HEK293T (cell line): ENCODE measurements at regions not wholly inside any gene's neighbourhood (a gene's known extent, or its start where the extent isn't known, plus 50 kb on each side); places are given as distances from the start of the nearest gene placed in this dataset.
"Not testable (repeated sequence)": the region's sequence is repeated elsewhere in the genome, so short reads cannot be mapped to it uniquely, and the experiment has no call there.

Experiments used
- CTCF ChIA-PET: fragments of 350-600 bp; formaldehyde crosslinking; extraction: SDS; loops from one replicate; lab custom pipeline; 2021; ENCODE audit warnings: antibody characterized with exemption, inconsistent platforms; lab: Yijun Ruan, JAX
- POLR2A ChIA-PET: fragments of 350-600 bp; formaldehyde crosslinking; extraction: SDS; loops from one replicate; lab custom pipeline; 2020; ENCODE audit warnings: antibody characterized with exemption, inconsistent platforms; lab: Yijun Ruan, JAX
- DNase-seq: peaks from one replicate; pipeline ENCODE4 v3.0.0; 2012; ENCODE audit warnings: mixed read lengths; ENCODE audit errors: extremely low spot score
- ARNT ChIP-seq: fragments of 450-650 bp; IDR thresholded peaks from 2 replicates; pipeline ENCODE4 v1.6.1; 2017; ENCODE audit warnings: mild to moderate bottlenecking
- BHLHE40 ChIP-seq: fragments of 450-650 bp; IDR thresholded peaks from 2 replicates; pipeline ENCODE4 v1.6.1; 2016; ENCODE audit warnings: mild to moderate bottlenecking, moderate library complexity, borderline replicate concordance
- CTBP1 ChIP-seq: fragments of 450-650 bp; IDR thresholded peaks from 2 replicates; pipeline ENCODE4 v1.6.1; 2016; ENCODE audit warnings: borderline replicate concordance
- ELF4 ChIP-seq: fragments of 450-650 bp; IDR thresholded peaks from 2 replicates; pipeline ENCODE4 v1.6.1; 2017; ENCODE audit warnings: antibody characterized with exemption
- FOXA1 ChIP-seq: fragments of 450-650 bp; IDR thresholded peaks from 2 replicates; pipeline ENCODE4 v1.6.1; 2016; ENCODE audit warnings: mild to moderate bottlenecking
- FOXK2 ChIP-seq: fragments of 450-650 bp; IDR thresholded peaks from 2 replicates; pipeline ENCODE4 v1.6.1; 2016; ENCODE audit warnings: mild to moderate bottlenecking
- FOXM1 ChIP-seq: fragments of 450-650 bp; IDR thresholded peaks from 2 replicates; pipeline ENCODE4 v1.6.1; 2017; ENCODE audit warnings: mild to moderate bottlenecking, borderline replicate concordance
- HDGF ChIP-seq: fragments of 450-650 bp; IDR thresholded peaks from 2 replicates; pipeline ENCODE4 v1.6.1; 2017; ENCODE audit warnings: antibody characterized with exemption, borderline replicate concordance
- L3MBTL2 ChIP-seq: fragments of 450-650 bp; conservative IDR thresholded peaks from 2 replicates; pipeline ENCODE4 v1.6.1; 2016; ENCODE audit warnings: mild to moderate bottlenecking
- LEF1 ChIP-seq: fragments of 450-650 bp; IDR thresholded peaks from 2 replicates; pipeline ENCODE4 v1.6.1; 2017; ENCODE audit warnings: mild to moderate bottlenecking, borderline replicate concordance
- NFRKB ChIP-seq: fragments of 450-650 bp; IDR thresholded peaks from 2 replicates; pipeline ENCODE4 v1.6.1; 2016; ENCODE audit warnings: mild to moderate bottlenecking, moderate library complexity
- PKNOX1 ChIP-seq: fragments of 450-650 bp; IDR thresholded peaks from 2 replicates; pipeline ENCODE4 v1.6.1; 2016
- SP1 ChIP-seq: fragments of 450-650 bp; IDR thresholded peaks from 2 replicates; pipeline ENCODE4 v1.6.1; 2017
- SUZ12 ChIP-seq: fragments of 450-650 bp; IDR thresholded peaks from 2 replicates; pipeline ENCODE4 v1.6.1; 2016; ENCODE audit warnings: mild to moderate bottlenecking
- TARDBP ChIP-seq: fragments of 450-650 bp; IDR thresholded peaks from 2 replicates; pipeline ENCODE4 v1.6.1; 2016
- ZNF384 ChIP-seq: fragments of 450-650 bp; IDR thresholded peaks from 2 replicates; pipeline ENCODE4 v1.6.1; 2016

- ChIA-PET POLR2A (no interaction called here), CTCF (no interaction called here)
- no peak for DNase-seq
- TF ChIP-seq SP1 (no peak), FOXK2 (no peak), FOXM1 (no peak), L3MBTL2 (no peak), PKNOX1 (no peak), CTBP1 (no peak), ZNF384 (no peak), FOXA1 (no peak), NFRKB (no peak), BHLHE40 (no peak), ELF4 (no peak)
Measured at GRCh38 chr3:139136469-139137202, 91.9 kb upstream of the PRR23C start.

- DNase-seq = no peak
- ChIA-PET POLR2A (no interaction called here), CTCF (no interaction called here)
- TF ChIP-seq CTBP1 (no peak), NFRKB (no peak), L3MBTL2 (no peak), FOXK2 (no peak), SUZ12 (no peak), FOXM1 (no peak), ZNF384 (no peak), PKNOX1 (no peak), FOXA1 (no peak), BHLHE40 (no peak), TARDBP (no peak), ELF4 (no peak), SP1 (no peak), LEF1 (no peak), HDGF (no peak), ARNT (no peak)
Measured at GRCh38 chr3:139140553-139140952, 95.9 kb upstream of the PRR23C start.

- POLR2A ChIA-PET, DNase-seq, CTCF ChIA-PET: not testable (repeated sequence)
Measured at GRCh38 chr3:139145980-139146379, 101.3 kb upstream of the PRR23C start.

DNA sequence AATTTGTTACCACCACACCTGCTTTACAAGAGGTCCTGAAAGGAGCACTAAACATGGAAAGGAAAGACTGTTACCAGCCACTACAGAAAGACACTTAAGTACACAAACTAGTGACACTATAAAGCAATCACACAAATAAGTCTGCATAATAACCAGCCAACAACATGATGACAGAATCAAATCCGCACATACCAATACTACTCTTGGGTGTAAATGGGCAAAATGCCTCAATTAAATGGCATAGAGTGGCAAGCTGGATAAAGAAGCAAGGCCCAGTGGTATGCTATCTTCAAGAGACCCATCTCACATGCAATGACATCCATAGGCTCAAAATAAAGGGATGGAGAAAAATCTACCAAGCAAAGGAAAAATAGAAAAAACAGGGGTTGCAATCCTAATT, 106.8 kb upstream of the PRR23C start:
- CTCF ChIA-PET = no interaction called here
- no peak for DNase-seq
- TF ChIP-seq CTBP1 = no peak
- TF ChIP-seq SP1 = no peak
- TF ChIP-seq PKNOX1 = no peak
- no peak for TF ChIP-seq FOXM1
- TF ChIP-seq LEF1 = no peak
- no peak for TF ChIP-seq FOXA1
- TF ChIP-seq ZNF384 = no peak
- TF ChIP-seq TARDBP = no peak
- no peak for TF ChIP-seq ELF4
- no peak for TF ChIP-seq SUZ12
- TF ChIP-seq BHLHE40 = no peak
- TF ChIP-seq FOXK2 = no peak
- no peak for TF ChIP-seq HDGF
- TF ChIP-seq ARNT = no peak
- POLR2A ChIA-PET = no interaction called here

DNA sequence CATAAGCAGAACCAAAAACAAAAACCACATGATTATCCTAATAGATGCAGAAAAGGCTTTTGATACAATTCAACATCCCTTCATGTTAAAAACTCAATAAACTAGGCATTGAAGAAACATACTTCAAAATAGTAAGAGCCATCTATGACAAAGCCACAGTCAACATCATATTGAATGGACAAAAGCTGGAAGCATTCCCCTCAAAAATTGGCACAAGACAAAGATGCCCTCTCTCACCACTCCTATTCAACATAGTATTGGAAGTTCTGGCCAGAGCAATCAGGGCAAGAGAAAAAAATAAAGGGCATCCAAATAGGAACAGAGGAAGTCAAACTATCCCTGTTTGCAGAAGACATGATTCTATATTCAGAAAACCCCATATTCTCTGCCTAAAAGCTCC, 108.7 kb upstream of the PRR23C start:
- CTCF ChIA-PET, POLR2A ChIA-PET, DNase-seq: not testable (repeated sequence)

- DNase-seq = no peak
- TF ChIP-seq ARNT (no peak), SP1 (no peak), L3MBTL2 (no peak), BHLHE40 (no peak), CTBP1 (no peak), NFRKB (no peak), TARDBP (no peak), PKNOX1 (no peak), FOXM1 (no peak), ZNF384 (no peak)
- POLR2A ChIA-PET = no interaction called here
- CTCF ChIA-PET = no interaction called here
Measured at GRCh38 chr3:139157161-139157932, 112.7 kb upstream of the PRR23C start.
